HCT116 (cell line): ENCODE measurements at regions not wholly inside any gene's neighbourhood (a gene's known extent, or its start where the extent isn't known, plus 50 kb on each side); places are given as distances from the start of the nearest gene placed in this dataset.

ENCODE experiments used
- ATAC-seq: fragments of 200-7000 bp; cut with Tn5 transposase; 2 replicates; pipeline ENCODE4 v1.9.1; 2020; ENCODE audit warnings: mild to moderate bottlenecking, moderate library complexity
- BruUV-seq: library from RNA; stranded (reverse); fragments of 400-500 nt; replicated peaks from 2 replicates; lab custom pipeline; 2021; lab: Mats Ljungman, UMichigan
- CTCF ChIA-PET: fragments of 300-600 bp; sonication (Branson Sonifier 250); formaldehyde crosslinking; loops from one replicate; lab custom pipeline; 2021; ENCODE audit warnings: antibody characterized with exemption; lab: Charles Lee
- POLR2A ChIA-PET: fragments of 300-600, 350-600 bp; sonication (Branson Sonifier 250); formaldehyde crosslinking; loops from one replicate; lab custom pipeline; 2021; ENCODE audit warnings: antibody characterized with exemption; lab: Charles Lee
- RAD21 ChIA-PET, 2 experiments: fragments of 300-600 bp; sonication (Branson Sonifier 250); formaldehyde crosslinking; loops; one replicate each; lab custom pipeline; 2023; ENCODE audit warnings: low total read pairs in 2 of 2; ENCODE audit not compliant: uncharacterized antibody in 2 of 2, unreplicated experiment in 2 of 2, low non-redundant PET in 1 of 2; lab: Charles Lee
- DNase-seq: peaks from one replicate; pipeline ENCODE4 v3.0.0-alpha.2; 2010; ENCODE audit warnings: low read depth, low spot score
- H2AFZ ChIP-seq: fragments of 200-600 bp; shearing (Covaris generic), sonication (generic); 2 replicates; pipeline ENCODE4 v1.6.1; 2017; ENCODE audit warnings: low read depth, mixed run types, mixed read lengths, antibody characterized with exemption, low read length; ENCODE audit not compliant: poor library complexity, severe bottlenecking
- H3K27ac ChIP-seq: 2 replicates; pipeline ENCODE4 v1.5.1; 2012; ENCODE audit warnings: low read depth, low read length
- H3K27me3 ChIP-seq: fragments of 200-600 bp; sonication (generic); 2 replicates; pipeline ENCODE4 v1.6.1; 2016; ENCODE audit warnings: mixed run types, low read length, mixed read lengths; ENCODE audit not compliant: insufficient read depth
- H3K36me3 ChIP-seq, 2 experiments: fragments of 200-500 bp in 1 of 2; fragments of 200-600 bp in 1 of 2; sonication (Bioruptor generic) in 1 of 2; sonication (generic) in 1 of 2; 2 replicates each; pipeline versions ENCODE4 v1.5.1 to v1.6.1; 2014 to 2016; ENCODE audit warnings: low read length in 2 of 2, inconsistent platforms in 1 of 2, mixed read lengths in 1 of 2, mixed run types in 1 of 2; ENCODE audit not compliant: insufficient read depth in 2 of 2, control insufficient read depth in 1 of 2
- H3K4me1 ChIP-seq, 2 experiments: fragments of 200-600 bp in 1 of 2; sonication (generic) in 1 of 2; 2 replicates each; pipeline versions ENCODE4 v1.5.1 to v1.6.1; 2012 to 2017; ENCODE audit warnings: low read length in 2 of 2, inconsistent platforms in 1 of 2, mild to moderate bottlenecking in 1 of 2, mixed read lengths in 1 of 2, mixed run types in 1 of 2, moderate library complexity in 1 of 2; ENCODE audit not compliant: insufficient read depth in 2 of 2, control insufficient read depth in 1 of 2
- H3K4me2 ChIP-seq: fragments of 200-600 bp; sonication (generic); 2 replicates; pipeline ENCODE4 v1.6.1; 2017; ENCODE audit warnings: mixed run types, low read length, mixed read lengths
- H3K4me3 ChIP-seq, 2 experiments: fragments of 200-600 bp in 1 of 2; sonication (generic) in 1 of 2; replicated peaks in 1 of 2; 2 replicates each; pipeline ENCODE4 v1.5.1; 2011 to 2016; ENCODE audit warnings: low read length in 2 of 2, control low read depth in 1 of 2, low read depth in 1 of 2, mild to moderate bottlenecking in 1 of 2, mixed read lengths in 1 of 2, mixed run types in 1 of 2
- H3K79me2 ChIP-seq: fragments of 200-600 bp; sonication (generic); 2 replicates; pipeline ENCODE4 v1.6.1; 2017; ENCODE audit warnings: mild to moderate bottlenecking, mixed run types, low read length, moderate library complexity, mixed read lengths; ENCODE audit not compliant: insufficient read depth
- H3K9ac ChIP-seq: fragments of 200-600 bp; sonication (generic); 2 replicates; pipeline ENCODE4 v1.6.1; 2016; ENCODE audit warnings: low read length, mixed read lengths
- H3K9me2 ChIP-seq: fragments of 200-600 bp; sonication (generic), shearing (Covaris generic); 2 replicates; pipeline ENCODE4 v1.6.1; 2017; ENCODE audit warnings: mixed run types, mild to moderate bottlenecking, moderate library complexity; ENCODE audit not compliant: insufficient read depth
- H3K9me3 ChIP-seq, 2 experiments: fragments of 200-500 bp in 1 of 2; fragments of 200-600 bp in 1 of 2; sonication (Bioruptor generic) in 1 of 2; sonication (generic) in 1 of 2; 2 replicates each; pipeline ENCODE4 v1.6.1; 2014 to 2017; ENCODE audit warnings: low read length in 2 of 2, mixed read lengths in 2 of 2, inconsistent platforms in 1 of 2, low read depth in 1 of 2, mild to moderate bottlenecking in 1 of 2, mixed run types in 1 of 2, moderate library complexity in 1 of 2; ENCODE audit not compliant: control insufficient read depth in 1 of 2, insufficient read depth in 1 of 2
- H4K20me1 ChIP-seq: fragments of 200-600 bp; sonication (generic), shearing (Covaris generic); 2 replicates; pipeline ENCODE4 v1.6.1; 2017; ENCODE audit warnings: mixed run types, mild to moderate bottlenecking, moderate library complexity; ENCODE audit not compliant: insufficient read depth
- ELF1 ChIP-seq: IDR thresholded peaks from 2 replicates; pipeline ENCODE4 v1.6.1; 2012; ENCODE audit warnings: low read depth, borderline replicate concordance
- EZH2 ChIP-seq: fragments of 200-600 bp; sonication (generic); IDR thresholded peaks from 2 replicates; pipeline ENCODE4 v1.6.1; 2017; ENCODE audit warnings: antibody characterized with exemption, mixed run types
- POLR2AphosphoS5 ChIP-seq: IDR thresholded peaks from 2 replicates; pipeline ENCODE4 v1.6.1; 2011; ENCODE audit warnings: mild to moderate bottlenecking, low read depth, low read length, moderate library complexity
- intact Hi-C: fragments of 100-400 bp; cut with micrococcal nuclease; formaldehyde crosslinking; loops from 2 replicates; pipeline ENCODE4 v1.10.0; 2022
- TF ChIP-seq, protein P1 (sequence below), 3 experiments: fragments of 200-600 bp in 1 of 3; sonication (generic) in 1 of 3; IDR thresholded peaks in 2 of 3; conservative IDR thresholded peaks in 1 of 3; 2 replicates each; pipeline ENCODE4 v1.5.1; 2012 to 2017; ENCODE audit warnings: low read depth in 2 of 3, low read length in 2 of 3, antibody characterized with exemption in 1 of 3, borderline replicate concordance in 1 of 3, control low read depth in 1 of 3, mild to moderate bottlenecking in 1 of 3, mixed read lengths in 1 of 3, mixed run types in 1 of 3, moderate library complexity in 1 of 3; ENCODE audit not compliant: insufficient read depth in 1 of 3

GRCh38 chr17:13253733-13254410, 236.0 kb upstream of the ELAC2 start:
- H3K79me2 ChIP-seq, result no peaks in the 10 kb centered on the region
- BruUV-seq, result no TSS peak
- H3K9me2 ChIP-seq, result no peaks in the 10 kb centered on the region
- DNase-seq, result no peak
- no peak overlapping the region for H3K27ac ChIP-seq
- intact Hi-C loops, result no loop called here
- no peak overlapping the region for H3K4me3 ChIP-seq
- no peak for ATAC-seq
- no peaks in the 10 kb centered on the region for H4K20me1 ChIP-seq
- TF ChIP-seq EZH2 (no peak), ELF1 (no peak), POLR2AphosphoS5 (no peak)
- no peaks in the 10 kb centered on the region for H3K9me3 ChIP-seq
- H3K4me1 ChIP-seq, result no peaks in the 10 kb centered on the region
- H3K36me3 ChIP-seq, result no peaks in the 10 kb centered on the region
- peaks cover 17% of the 10 kb centered on the region for H3K27me3 ChIP-seq
- ChIA-PET POLR2A (no interaction called here), CTCF (no interaction called here), RAD21 (no interaction called here)
- no peak overlapping the region for H3K4me2 ChIP-seq
- no peak overlapping the region for H2AFZ ChIP-seq
- H3K9ac ChIP-seq, result no peak overlapping the region

DNA sequence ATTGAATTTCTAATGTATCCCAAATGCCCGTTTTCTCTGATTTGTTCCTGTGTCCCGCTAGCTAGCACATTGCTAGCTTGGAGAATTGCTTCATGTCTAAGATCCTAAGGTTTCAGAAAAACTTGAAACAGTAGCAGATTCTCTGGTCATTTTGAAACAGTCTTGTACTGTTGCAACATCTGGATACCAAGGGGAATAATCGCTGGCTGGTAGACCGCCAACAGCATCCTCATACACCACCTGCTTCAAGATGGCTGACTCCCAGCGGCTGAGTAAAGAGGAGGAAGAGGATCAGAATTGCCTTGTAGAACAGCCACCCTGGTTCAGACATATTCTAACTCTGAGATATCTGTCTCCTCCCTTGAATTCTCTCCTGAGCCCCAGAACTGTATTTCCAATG, 226.7 kb upstream of the ELAC2 start:
- no peak for DNase-seq

More for the DNA sequence above, 226.7 kb upstream of the ELAC2 start:
- Histone ChIP-seq H3K9me2 (no peaks in the 10 kb centered on the region), H3K9me3 (no peaks in the 10 kb centered on the region), H3K27ac (no peak overlapping the region), H3K79me2 (no peaks in the 10 kb centered on the region), H3K36me3 (no peaks in the 10 kb centered on the region), H2AFZ (no peak overlapping the region), H3K27me3 (peaks cover 22% of the 10 kb centered on the region), H3K4me3 (no peak overlapping the region), H3K4me2 (no peak overlapping the region), H4K20me1 (no peaks in the 10 kb centered on the region), H3K9ac (no peak overlapping the region), H3K4me1 (no peaks in the 10 kb centered on the region)
- ChIA-PET RAD21 (no interaction called here), CTCF (no interaction called here), POLR2A (no interaction called here)
- BruUV-seq, result no TSS peak
- ATAC-seq, result no peak
- intact Hi-C loops, result no loop called here
- TF ChIP-seq POLR2AphosphoS5, result no peak
- TF ChIP-seq, protein P1, sequence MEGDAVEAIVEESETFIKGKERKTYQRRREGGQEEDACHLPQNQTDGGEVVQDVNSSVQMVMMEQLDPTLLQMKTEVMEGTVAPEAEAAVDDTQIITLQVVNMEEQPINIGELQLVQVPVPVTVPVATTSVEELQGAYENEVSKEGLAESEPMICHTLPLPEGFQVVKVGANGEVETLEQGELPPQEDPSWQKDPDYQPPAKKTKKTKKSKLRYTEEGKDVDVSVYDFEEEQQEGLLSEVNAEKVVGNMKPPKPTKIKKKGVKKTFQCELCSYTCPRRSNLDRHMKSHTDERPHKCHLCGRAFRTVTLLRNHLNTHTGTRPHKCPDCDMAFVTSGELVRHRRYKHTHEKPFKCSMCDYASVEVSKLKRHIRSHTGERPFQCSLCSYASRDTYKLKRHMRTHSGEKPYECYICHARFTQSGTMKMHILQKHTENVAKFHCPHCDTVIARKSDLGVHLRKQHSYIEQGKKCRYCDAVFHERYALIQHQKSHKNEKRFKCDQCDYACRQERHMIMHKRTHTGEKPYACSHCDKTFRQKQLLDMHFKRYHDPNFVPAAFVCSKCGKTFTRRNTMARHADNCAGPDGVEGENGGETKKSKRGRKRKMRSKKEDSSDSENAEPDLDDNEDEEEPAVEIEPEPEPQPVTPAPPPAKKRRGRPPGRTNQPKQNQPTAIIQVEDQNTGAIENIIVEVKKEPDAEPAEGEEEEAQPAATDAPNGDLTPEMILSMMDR (IDR thresholded peaks at IDR 0.05 in 2 of 3, conservative IDR thresholded peaks at IDR 0.05 in 1 of 3; ENCODE audit: borderline replicate concordance in 1 of 3, insufficient read depth in 1 of 3, low read depth in 2 of 3, low read length in 2 of 3), result no peak
- TF ChIP-seq, all 23 proteins: peak for 0
